DOHH2 (cell line): ENCODE measurements at regions not wholly inside any gene's neighbourhood (a gene's known extent, or its start where the extent isn't known, plus 50 kb on each side); places are given as distances from the start of the nearest gene placed in this dataset.
"Not testable (repeated sequence)": the region's sequence is repeated elsewhere in the genome, so short reads cannot be mapped to it uniquely, and the experiment has no call there.

ENCODE experiments used
- EZH2phosphoT487 ChIP-seq: fragments of 200-600 bp; sonication (generic); IDR thresholded peaks from 2 replicates; pipeline ENCODE4 v1.6.1; 2017; ENCODE audit warnings: borderline replicate concordance, mild to moderate bottlenecking, antibody characterized with exemption, low read length, moderate library complexity, mixed read lengths
- TF ChIP-seq, protein P1 (sequence below): fragments of 200-600 bp; sonication (generic); IDR thresholded peaks from one replicate; pipeline ENCODE4 v1.5.1; 2014; ENCODE audit warnings: antibody characterized with exemption, mild to moderate bottlenecking, low read depth, low read length; ENCODE audit not compliant: poor library complexity, severe bottlenecking

DNA sequence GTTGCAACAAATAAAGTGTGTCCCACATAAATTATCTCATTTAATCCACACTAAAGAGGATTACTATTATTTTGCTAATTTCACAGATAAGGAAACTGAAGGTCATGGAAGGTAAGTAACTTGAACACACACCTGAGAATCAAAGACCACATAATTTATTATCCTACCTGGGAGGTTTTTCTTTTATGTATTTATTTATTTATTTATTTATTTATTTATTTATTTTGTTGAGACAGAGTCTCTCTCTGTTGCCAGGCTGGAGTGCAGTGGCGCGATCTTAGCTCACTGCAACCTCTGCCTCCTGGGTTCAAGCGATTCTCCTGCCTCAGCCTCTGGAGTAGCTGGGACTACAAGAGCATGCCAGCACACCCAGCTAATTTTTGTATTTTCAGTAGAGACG, 1011.4 kb downstream of the VRK1 start:
- TF ChIP-seq, protein P1, sequence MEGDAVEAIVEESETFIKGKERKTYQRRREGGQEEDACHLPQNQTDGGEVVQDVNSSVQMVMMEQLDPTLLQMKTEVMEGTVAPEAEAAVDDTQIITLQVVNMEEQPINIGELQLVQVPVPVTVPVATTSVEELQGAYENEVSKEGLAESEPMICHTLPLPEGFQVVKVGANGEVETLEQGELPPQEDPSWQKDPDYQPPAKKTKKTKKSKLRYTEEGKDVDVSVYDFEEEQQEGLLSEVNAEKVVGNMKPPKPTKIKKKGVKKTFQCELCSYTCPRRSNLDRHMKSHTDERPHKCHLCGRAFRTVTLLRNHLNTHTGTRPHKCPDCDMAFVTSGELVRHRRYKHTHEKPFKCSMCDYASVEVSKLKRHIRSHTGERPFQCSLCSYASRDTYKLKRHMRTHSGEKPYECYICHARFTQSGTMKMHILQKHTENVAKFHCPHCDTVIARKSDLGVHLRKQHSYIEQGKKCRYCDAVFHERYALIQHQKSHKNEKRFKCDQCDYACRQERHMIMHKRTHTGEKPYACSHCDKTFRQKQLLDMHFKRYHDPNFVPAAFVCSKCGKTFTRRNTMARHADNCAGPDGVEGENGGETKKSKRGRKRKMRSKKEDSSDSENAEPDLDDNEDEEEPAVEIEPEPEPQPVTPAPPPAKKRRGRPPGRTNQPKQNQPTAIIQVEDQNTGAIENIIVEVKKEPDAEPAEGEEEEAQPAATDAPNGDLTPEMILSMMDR, result not testable (repeated sequence)
- not testable (repeated sequence) for TF ChIP-seq EZH2phosphoT487
